GM10266 (cell line): ENCODE measurements at regions not wholly inside any gene's neighbourhood (a gene's known extent, or its start where the extent isn't known, plus 50 kb on each side); places are given as distances from the start of the nearest gene placed in this dataset.

Source experiments
- DNase-seq: peaks from one replicate; pipeline ENCODE4 v3.0.0; 2012; ENCODE audit errors: extremely low spot score
- TF ChIP-seq, protein P1 (sequence below): IDR thresholded peaks from 2 replicates; pipeline ENCODE4 v1.5.1; 2012; ENCODE audit warnings: mild to moderate bottlenecking, low read depth; ENCODE audit not compliant: control insufficient read depth, insufficient read depth; ENCODE audit errors: missing control alignments

DNA sequence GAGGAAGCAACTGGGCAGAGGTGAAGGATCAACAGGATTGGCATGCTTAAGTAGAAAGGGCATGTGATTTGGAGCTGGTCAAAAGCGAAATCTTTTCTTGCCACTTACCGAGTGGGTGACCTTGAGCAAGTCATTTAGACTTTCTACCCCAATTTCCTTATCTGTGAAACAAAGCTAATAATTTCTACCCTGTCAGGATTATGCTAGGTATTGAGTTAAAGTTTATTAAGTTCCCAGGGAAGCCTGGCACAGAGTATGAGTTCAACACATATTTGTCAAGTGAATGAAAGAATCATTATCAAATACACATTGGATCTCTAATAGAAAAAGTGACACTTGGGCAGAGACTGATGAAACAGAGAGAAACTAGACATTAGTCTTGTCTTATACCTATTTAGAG, 66.4 kb upstream of the FRMD4B start:
- TF ChIP-seq, protein P1, sequence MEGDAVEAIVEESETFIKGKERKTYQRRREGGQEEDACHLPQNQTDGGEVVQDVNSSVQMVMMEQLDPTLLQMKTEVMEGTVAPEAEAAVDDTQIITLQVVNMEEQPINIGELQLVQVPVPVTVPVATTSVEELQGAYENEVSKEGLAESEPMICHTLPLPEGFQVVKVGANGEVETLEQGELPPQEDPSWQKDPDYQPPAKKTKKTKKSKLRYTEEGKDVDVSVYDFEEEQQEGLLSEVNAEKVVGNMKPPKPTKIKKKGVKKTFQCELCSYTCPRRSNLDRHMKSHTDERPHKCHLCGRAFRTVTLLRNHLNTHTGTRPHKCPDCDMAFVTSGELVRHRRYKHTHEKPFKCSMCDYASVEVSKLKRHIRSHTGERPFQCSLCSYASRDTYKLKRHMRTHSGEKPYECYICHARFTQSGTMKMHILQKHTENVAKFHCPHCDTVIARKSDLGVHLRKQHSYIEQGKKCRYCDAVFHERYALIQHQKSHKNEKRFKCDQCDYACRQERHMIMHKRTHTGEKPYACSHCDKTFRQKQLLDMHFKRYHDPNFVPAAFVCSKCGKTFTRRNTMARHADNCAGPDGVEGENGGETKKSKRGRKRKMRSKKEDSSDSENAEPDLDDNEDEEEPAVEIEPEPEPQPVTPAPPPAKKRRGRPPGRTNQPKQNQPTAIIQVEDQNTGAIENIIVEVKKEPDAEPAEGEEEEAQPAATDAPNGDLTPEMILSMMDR, result no peak
- DNase-seq, result no peak

DNA sequence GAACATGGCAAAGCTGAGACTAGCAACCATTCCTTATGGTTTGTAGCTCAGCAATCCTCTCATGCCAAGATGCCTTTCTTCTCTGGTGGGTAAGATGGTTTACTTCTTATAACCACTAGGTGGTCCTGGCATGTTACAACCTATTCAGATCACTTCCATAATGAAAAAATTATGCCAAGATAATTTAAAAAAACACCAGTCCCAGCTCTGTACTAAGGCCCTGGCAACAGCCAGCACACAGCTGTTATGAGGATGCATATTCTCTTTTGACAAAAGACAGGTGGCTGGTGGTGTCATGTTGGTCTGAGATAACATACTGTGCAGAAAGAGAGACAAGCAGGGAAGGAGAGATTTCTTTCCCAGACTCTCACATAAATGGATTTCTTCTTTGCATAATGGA, 65.7 kb upstream of the FRMD4B start:
- DNase-seq, result no peak
- TF ChIP-seq, protein P1, result no peak

DNA sequence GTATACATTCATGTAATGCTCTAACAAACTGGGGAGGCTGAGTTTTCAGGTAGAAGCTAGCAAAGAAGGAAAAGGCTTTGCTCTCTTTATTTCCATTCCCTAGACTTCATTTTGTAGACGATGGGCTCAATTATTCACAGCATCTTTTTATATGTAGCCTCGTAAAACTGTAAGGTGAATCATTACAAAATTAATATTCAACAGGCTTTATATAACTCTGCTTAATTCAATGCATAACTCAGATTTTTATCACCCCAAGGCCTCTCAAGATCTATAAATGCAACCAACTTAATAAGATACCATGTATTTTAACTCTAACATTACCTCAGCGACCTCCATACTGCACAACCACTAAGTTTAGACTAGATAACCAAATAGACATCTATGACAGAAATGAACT, 63.0 kb upstream of the FRMD4B start:
- no peak for DNase-seq
- TF ChIP-seq, protein P1, result no peak

DNA sequence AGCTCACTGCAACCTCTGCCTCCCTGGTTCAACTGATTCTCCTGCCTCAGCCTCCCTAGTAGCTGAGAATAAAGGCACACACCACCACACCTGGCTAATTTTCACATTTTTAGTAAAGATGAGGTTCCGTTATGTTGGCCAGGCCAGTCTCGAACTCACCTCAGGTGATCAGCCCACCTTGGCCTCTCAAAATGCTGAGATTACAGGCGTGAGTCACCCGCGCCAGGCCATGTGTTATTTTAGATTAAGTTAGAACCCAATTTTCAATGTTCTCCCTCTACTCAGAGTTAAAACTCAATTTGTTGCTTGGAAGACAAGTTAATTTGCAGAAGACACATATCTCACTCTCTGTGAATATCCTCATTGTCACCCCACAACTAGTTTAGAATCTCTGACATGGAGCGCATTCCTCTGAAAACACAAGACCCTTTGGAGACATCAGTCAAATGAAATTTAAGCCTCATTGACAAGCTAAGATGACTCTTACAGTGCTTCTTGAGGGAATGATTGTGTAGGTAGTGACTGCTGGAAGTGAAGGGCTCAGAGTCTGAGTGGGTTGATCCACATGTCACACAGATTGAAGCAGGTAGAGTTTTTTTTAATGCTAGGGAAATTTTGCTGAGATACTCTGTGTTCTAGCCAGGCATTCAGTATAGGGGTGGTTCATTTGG, 60.6 kb upstream of the FRMD4B start:
- no peak for DNase-seq
- TF ChIP-seq, protein P1, result no peak

DNA sequence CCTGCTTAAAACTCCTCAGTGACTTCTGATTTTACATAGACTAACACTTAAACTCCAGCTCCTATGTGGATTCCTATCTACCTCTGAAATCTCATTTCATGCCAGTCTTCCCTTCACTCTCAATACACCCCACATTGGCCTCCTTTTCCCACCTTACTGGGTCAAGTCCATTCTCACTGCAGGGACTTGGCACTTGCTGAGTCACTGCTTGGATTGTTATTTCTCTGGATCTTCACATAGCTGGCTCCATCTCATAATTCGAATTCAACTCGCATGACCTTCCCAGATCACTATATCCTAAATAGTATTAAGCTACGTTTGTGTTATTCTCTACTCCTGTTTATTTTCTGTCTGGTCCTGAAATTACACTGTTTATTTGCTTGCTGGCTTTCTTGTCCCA, 59.6 kb upstream of the FRMD4B start:
- TF ChIP-seq, protein P1, result no peak
- DNase-seq, result no peak

DNA sequence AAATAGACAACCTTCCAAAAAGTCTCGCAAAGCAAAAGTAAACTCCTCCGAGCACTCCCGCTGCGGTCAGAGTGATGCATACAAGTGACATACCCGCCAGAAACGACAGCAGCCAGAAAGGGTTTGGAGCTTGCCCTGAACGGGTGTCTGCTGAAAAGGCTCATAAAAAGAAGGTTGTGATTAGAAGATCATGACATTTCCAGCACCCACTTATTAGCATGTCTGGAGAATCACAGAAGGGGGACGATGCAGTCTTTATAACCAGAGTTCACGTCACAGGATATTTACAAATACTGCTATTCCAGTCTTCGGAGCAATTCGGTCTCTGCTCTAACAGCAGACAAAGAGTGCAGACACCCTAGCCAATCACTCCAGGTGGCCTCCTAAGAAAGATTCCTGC, 59.1 kb upstream of the FRMD4B start:
- DNase-seq, result no peak
- TF ChIP-seq, protein P1, result no peak

DNA sequence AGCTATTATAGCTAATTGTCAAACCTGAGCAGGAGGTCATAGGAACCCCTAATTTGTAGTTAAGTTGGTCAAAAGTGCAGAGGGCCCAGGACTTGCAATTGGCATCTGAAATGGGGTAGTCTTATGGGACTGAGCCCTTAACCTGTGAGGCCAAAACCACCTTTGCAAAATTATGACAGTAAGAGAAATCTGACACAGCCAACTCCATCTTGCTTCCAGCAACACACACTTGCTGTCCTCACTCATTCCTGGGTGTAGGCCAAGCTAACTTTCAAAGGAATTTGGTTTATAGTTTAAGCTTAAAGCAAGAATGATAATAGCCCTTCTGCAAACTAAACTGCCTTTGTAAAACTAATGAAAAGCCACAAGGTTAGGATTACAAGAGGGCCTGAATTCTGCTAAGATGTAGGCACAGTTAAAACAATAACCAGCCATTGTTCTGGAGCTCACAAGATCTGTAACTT, 57.6 kb upstream of the FRMD4B start:
- DNase-seq, result no peak
- TF ChIP-seq, protein P1, result no peak
